ENCODE measurements at regions not wholly inside any gene's neighbourhood (a gene's known extent, or its start where the extent isn't known, plus 50 kb on each side); places are given as distances from the start of the nearest gene placed in this dataset.

GRCh38 chr11:42543844-42544419, 767.9 kb upstream of the API5 start:
- H3K36me3 Mint-ChIP-seq = no peaks in the 10 kb centered on the region
- DNase-seq (ENCODE audit: extremely low spot score, unreplicated experiment) = no peak
- peaks cover 5% of the 10 kb centered on the region for H3K4me1 Mint-ChIP-seq (ENCODE audit: unreplicated experiment)
- H3K27me3 Mint-ChIP-seq = no peaks in the 10 kb centered on the region
- no peak overlapping the region for H3K27ac Mint-ChIP-seq
- H3K9me3 Mint-ChIP-seq = no peaks in the 10 kb centered on the region
- no peak overlapping the region for H3K4me3 Mint-ChIP-seq
- TF ChIP-seq, protein P1, sequence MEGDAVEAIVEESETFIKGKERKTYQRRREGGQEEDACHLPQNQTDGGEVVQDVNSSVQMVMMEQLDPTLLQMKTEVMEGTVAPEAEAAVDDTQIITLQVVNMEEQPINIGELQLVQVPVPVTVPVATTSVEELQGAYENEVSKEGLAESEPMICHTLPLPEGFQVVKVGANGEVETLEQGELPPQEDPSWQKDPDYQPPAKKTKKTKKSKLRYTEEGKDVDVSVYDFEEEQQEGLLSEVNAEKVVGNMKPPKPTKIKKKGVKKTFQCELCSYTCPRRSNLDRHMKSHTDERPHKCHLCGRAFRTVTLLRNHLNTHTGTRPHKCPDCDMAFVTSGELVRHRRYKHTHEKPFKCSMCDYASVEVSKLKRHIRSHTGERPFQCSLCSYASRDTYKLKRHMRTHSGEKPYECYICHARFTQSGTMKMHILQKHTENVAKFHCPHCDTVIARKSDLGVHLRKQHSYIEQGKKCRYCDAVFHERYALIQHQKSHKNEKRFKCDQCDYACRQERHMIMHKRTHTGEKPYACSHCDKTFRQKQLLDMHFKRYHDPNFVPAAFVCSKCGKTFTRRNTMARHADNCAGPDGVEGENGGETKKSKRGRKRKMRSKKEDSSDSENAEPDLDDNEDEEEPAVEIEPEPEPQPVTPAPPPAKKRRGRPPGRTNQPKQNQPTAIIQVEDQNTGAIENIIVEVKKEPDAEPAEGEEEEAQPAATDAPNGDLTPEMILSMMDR (conservative IDR thresholded peaks at IDR 0.05) = no peak

DNA sequence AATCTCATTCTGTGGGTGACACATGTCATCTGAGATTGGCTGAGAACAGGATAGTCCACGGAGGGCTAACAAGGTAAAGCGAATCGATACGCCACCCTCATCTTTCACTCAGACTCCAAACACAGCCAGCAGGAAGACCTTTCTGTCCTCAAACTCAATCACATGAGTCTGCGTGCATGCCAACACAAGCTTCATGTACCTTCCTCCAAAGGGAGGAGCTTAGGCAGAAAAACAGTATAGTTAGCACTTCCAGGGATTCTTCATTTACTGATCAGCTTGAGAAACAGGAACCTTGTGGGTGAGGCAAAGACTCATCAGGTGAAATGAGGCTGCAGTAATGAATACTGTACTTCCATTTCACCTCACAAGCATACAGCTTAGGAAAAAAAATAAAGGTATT, 767.1 kb upstream of the API5 start:
- H3K4me1 Mint-ChIP-seq (ENCODE audit: unreplicated experiment) = peaks cover 5% of the 10 kb centered on the region
- TF ChIP-seq, protein P1 (conservative IDR thresholded peaks at IDR 0.05) = no peak

DNA sequence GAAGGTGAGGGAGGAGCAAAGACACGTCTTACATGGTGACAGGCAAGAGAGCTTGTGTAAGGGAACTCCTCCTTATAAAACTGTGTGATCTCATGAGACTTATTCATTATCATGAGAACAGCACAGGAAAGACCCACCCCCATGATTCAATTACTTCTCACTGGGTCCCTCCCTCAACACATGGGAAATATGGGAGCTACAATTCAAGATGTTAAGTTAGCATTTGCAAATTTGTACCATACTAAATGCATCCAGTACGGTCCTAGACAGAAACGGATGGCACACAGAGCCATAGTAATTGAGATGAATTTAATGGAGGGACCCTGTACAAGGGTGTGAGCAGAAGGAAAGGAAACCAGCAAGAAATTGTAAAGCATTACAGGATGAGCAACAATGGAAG, 765.8 kb upstream of the API5 start:
- no peaks in the 10 kb centered on the region for H3K27me3 Mint-ChIP-seq
- no peak for DNase-seq (ENCODE audit: extremely low spot score, unreplicated experiment)
- H3K27ac Mint-ChIP-seq = no peak overlapping the region
- H3K9me3 Mint-ChIP-seq = no peaks in the 10 kb centered on the region
- no peak overlapping the region for H3K4me3 Mint-ChIP-seq
- H3K36me3 Mint-ChIP-seq = no peaks in the 10 kb centered on the region
- TF ChIP-seq, protein P1 (conservative IDR thresholded peaks at IDR 0.05) = no peak
- peaks cover 5% of the 10 kb centered on the region for H3K4me1 Mint-ChIP-seq (ENCODE audit: unreplicated experiment)

More for the DNA sequence above, 767.1 kb upstream of the API5 start:
- no peak overlapping the region for H3K4me3 Mint-ChIP-seq
- no peaks in the 10 kb centered on the region for H3K36me3 Mint-ChIP-seq
- no peak overlapping the region for H3K27ac Mint-ChIP-seq
- no peaks in the 10 kb centered on the region for H3K27me3 Mint-ChIP-seq
- no peak for DNase-seq (ENCODE audit: extremely low spot score, unreplicated experiment)
- H3K9me3 Mint-ChIP-seq = no peaks in the 10 kb centered on the region

DNA sequence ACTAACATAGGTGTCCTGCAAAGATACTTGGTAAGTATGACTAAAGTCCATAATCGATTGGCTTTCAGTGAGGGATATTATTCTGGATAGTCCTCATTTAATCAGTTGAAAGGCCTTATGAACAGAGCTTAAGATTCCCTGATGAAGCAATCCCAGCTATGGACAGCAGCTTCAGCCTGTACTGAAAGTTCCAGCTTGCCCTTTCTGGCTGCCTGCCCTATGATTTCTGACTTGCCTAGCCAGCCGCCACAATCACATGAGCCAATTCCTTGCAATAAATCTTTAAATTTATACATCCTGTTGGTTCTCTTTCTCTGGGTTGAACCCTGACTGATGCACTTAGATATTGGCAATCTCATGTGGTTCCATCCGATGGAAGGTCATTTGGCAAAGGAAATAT, 759.0 kb upstream of the API5 start:
- H3K27ac Mint-ChIP-seq = no peak overlapping the region
- no peaks in the 10 kb centered on the region for H3K27me3 Mint-ChIP-seq

GRCh38 chr11:42555190-42555589, 756.6 kb upstream of the API5 start:
- H3K4me1 Mint-ChIP-seq (ENCODE audit: unreplicated experiment) = no peaks in the 10 kb centered on the region
- H3K4me3 Mint-ChIP-seq = no peak overlapping the region
- DNase-seq (ENCODE audit: extremely low spot score, unreplicated experiment) = no peak
- no peak overlapping the region for H3K27ac Mint-ChIP-seq
- H3K27me3 Mint-ChIP-seq = no peaks in the 10 kb centered on the region
- H3K9me3 Mint-ChIP-seq = no peaks in the 10 kb centered on the region
- no peaks in the 10 kb centered on the region for H3K36me3 Mint-ChIP-seq
- TF ChIP-seq, protein P1 (conservative IDR thresholded peaks at IDR 0.05) = no peak

More for the DNA sequence above, 759.0 kb upstream of the API5 start:
- no peak for DNase-seq (ENCODE audit: extremely low spot score, unreplicated experiment)
- TF ChIP-seq, protein P1 (conservative IDR thresholded peaks at IDR 0.05) = no peak
- Mint-ChIP-seq H3K36me3 (no peaks in the 10 kb centered on the region), H3K9me3 (no peaks in the 10 kb centered on the region), H3K4me1 (ENCODE audit: unreplicated experiment) (no peaks in the 10 kb centered on the region), H3K4me3 (no peak overlapping the region)
